OCI-LY7 (cell line): ENCODE measurements at regions not wholly inside any gene's neighbourhood (a gene's known extent, or its start where the extent isn't known, plus 50 kb on each side); places are given as distances from the start of the nearest gene placed in this dataset.

Source experiments
- BruUV-seq: library from RNA; stranded (reverse); fragments of 400-500 nt; replicated peaks from 2 replicates; lab custom pipeline; 2021; lab: Mats Ljungman, UMichigan
- CTCF ChIA-PET: fragments of 300-600 bp; sonication (Branson Sonifier 250); formaldehyde crosslinking; loops from one replicate; lab custom pipeline; 2022; ENCODE audit warnings: antibody characterized with exemption; ENCODE audit not compliant: unreplicated experiment; lab: Charles Lee
- POLR2A ChIA-PET: fragments of 300-600 bp; sonication (Branson Sonifier 250); formaldehyde crosslinking; loops from one replicate; lab custom pipeline; 2022; ENCODE audit warnings: antibody characterized with exemption; lab: Charles Lee
- DNase-seq: peaks from one replicate; pipeline ENCODE4 v3.0.0-alpha.2; 2015; ENCODE audit warnings: low spot score
- H2AFZ ChIP-seq: fragments of 200-600 bp; sonication (generic), shearing (Covaris generic); 2 replicates; pipeline ENCODE4 v1.6.1; 2014; ENCODE audit warnings: mild to moderate bottlenecking, antibody characterized with exemption, low read length, moderate library complexity
- H3K27ac ChIP-seq: fragments of 200-600 bp; sonication (generic); 2 replicates; pipeline ENCODE4 v1.5.1; 2014; ENCODE audit warnings: mixed run types, low read depth, mild to moderate bottlenecking, moderate library complexity, low read length, inconsistent platforms; ENCODE audit not compliant: poor library complexity, severe bottlenecking
- H3K36me3 ChIP-seq: fragments of 200-600 bp; sonication (generic); 2 replicates; pipeline ENCODE4 v1.6.1; 2014; ENCODE audit warnings: mild to moderate bottlenecking, antibody characterized with exemption, low read length, moderate library complexity, mixed read lengths; ENCODE audit not compliant: insufficient read depth
- H3K4me1 ChIP-seq: fragments of 200-600 bp; sonication (generic); 2 replicates; pipeline ENCODE4 v1.5.1; 2014; ENCODE audit warnings: mild to moderate bottlenecking, low read length; ENCODE audit not compliant: insufficient read depth, poor library complexity, severe bottlenecking
- H3K4me2 ChIP-seq: fragments of 200-600 bp; sonication (generic); 2 replicates; pipeline ENCODE4 v1.6.1; 2014; ENCODE audit warnings: mild to moderate bottlenecking, low read length
- H3K4me3 ChIP-seq: fragments of 200-600 bp; sonication (generic); 2 replicates; pipeline ENCODE4 v1.5.1; 2014; ENCODE audit warnings: mild to moderate bottlenecking, low read depth, low read length; ENCODE audit not compliant: poor library complexity, severe bottlenecking
- H3K79me2 ChIP-seq: fragments of 200-600 bp; sonication (generic); 2 replicates; pipeline ENCODE4 v1.6.1; 2016; ENCODE audit warnings: low read depth, mild to moderate bottlenecking, low read length, moderate library complexity, mixed read lengths; ENCODE audit not compliant: insufficient read depth
- H3K9me2 ChIP-seq: fragments of 200-600 bp; sonication (generic); 2 replicates; pipeline ENCODE4 v1.6.1; 2016; ENCODE audit warnings: mild to moderate bottlenecking, low read length, mixed read lengths; ENCODE audit not compliant: insufficient read depth
- H3K9me3 ChIP-seq: fragments of 200-600 bp; sonication (generic); 2 replicates; pipeline ENCODE4 v1.6.1; 2014; ENCODE audit warnings: mild to moderate bottlenecking, mixed run types, low read length, mixed read lengths
- H4K20me1 ChIP-seq: fragments of 200-600 bp; sonication (generic); 2 replicates; pipeline ENCODE4 v1.6.1; 2014; ENCODE audit warnings: mild to moderate bottlenecking, antibody characterized with exemption, low read length, moderate library complexity, mixed read lengths; ENCODE audit not compliant: insufficient read depth
- CTCF ChIP-seq: fragments of 200-600 bp; sonication (generic); conservative IDR thresholded peaks from 2 replicates; pipeline ENCODE4 v1.5.1; 2014; ENCODE audit warnings: mild to moderate bottlenecking, antibody characterized with exemption, low read length, moderate library complexity, mixed read lengths
- EZH2phosphoT487 ChIP-seq: fragments of 200-600 bp; sonication (generic); IDR thresholded peaks from 2 replicates; pipeline ENCODE4 v1.6.1; 2018; ENCODE audit warnings: low read depth, borderline replicate concordance, mild to moderate bottlenecking, mixed run types, antibody characterized with exemption, low read length, moderate library complexity, mixed read lengths
- intact Hi-C: fragments of 100-400 bp; cut with micrococcal nuclease; formaldehyde crosslinking; loops from one replicate; pipeline ENCODE4 v1.10.0; 2022; ENCODE audit not compliant: unreplicated experiment

GRCh38 chr9:109992293-109992692, 212.3 kb downstream of the PALM2AKAP2 start:
- Histone ChIP-seq H3K4me3 (no peak overlapping the region), H3K36me3 (no peaks in the 10 kb centered on the region; the same call in 1 of the 2 replicates), H2AFZ (no peak overlapping the region), H3K9me3 (peaks cover 38% of the 10 kb centered on the region; the same call in 1 of the 2 replicates), H3K4me1 (peaks cover 10% of the 10 kb centered on the region), H4K20me1 (no peaks in the 10 kb centered on the region), H3K79me2 (no peaks in the 10 kb centered on the region), H3K9me2 (no peaks in the 10 kb centered on the region), H3K27ac (no peak overlapping the region), H3K4me2 (no peak overlapping the region)
- DNase-seq: no peak
- POLR2A ChIA-PET: interaction anchor here (0.6 to 1.7 kb wide), 8 partner anchors 11 to 320 kb away, joined by 3 to 7 read pairs (median 4); no protein-coding TSS in a partner anchor
- no TSS peak for BruUV-seq
- CTCF ChIA-PET: no interaction called here
- TF ChIP-seq CTCF: no peak
- no peak for TF ChIP-seq EZH2phosphoT487
- intact Hi-C loops: no loop called here

- H3K27ac ChIP-seq: no peak overlapping the region
These were observed 213.4 kb downstream of the PALM2AKAP2 start for GRCh38 chr9:109993250-109993978.

More at GRCh38 chr9:109993250-109993978, 213.4 kb downstream of the PALM2AKAP2 start:
- TF ChIP-seq CTCF (no peak), EZH2phosphoT487 (no peak)
- peak; percentile 19 for DNase-seq
- Histone ChIP-seq H3K4me3 (no peak overlapping the region), H3K9me3 (peaks cover 28% of the 10 kb centered on the region; the same call in 1 of the 2 replicates), H3K36me3 (no peaks in the 10 kb centered on the region; the same call in 1 of the 2 replicates), H3K4me2 (0 out of 2 replicates have a peak overlapping the region, but pooled peaks have one; percentile 2), H3K9me2 (no peaks in the 10 kb centered on the region), H2AFZ (peak overlapping the region; percentile 26; the same call in 1 of the 2 replicates), H3K4me1 (peaks cover 10% of the 10 kb centered on the region), H4K20me1 (no peaks in the 10 kb centered on the region), H3K79me2 (no peaks in the 10 kb centered on the region)
- no TSS peak for BruUV-seq
- intact Hi-C loops: no loop called here
- ChIA-PET CTCF (no interaction called here), POLR2A (interaction anchor here (0.6 to 0.9 kb wide), 4 partner anchors 14 to 319 kb away, joined by 3 to 5 read pairs (median 3); no protein-coding TSS in a partner anchor)
